Liver (tissue), 2 donors: ENCODE measurements at regions not wholly inside any gene's neighbourhood (a gene's known extent, or its start where the extent isn't known, plus 50 kb on each side); places are given as distances from the start of the nearest gene placed in this dataset.
"Not testable (repeated sequence)": the region's sequence is repeated elsewhere in the genome, so short reads cannot be mapped to it uniquely, and the experiment has no call there.

Experiments used
- YY1 ChIP-seq: IDR thresholded peaks from 2 replicates; pipeline ENCODE4 v1.6.1; 2016; ENCODE audit warnings: antibody characterized with exemption, mild to moderate bottlenecking
- TF ChIP-seq, protein P1 (sequence below): fragments of 150-350 bp; IDR thresholded peaks from 2 replicates; pipeline ENCODE4 v1.5.1; 2017; ENCODE audit warnings: improper control_type of control experiment, low read depth, low read length; ENCODE audit not compliant: missing input control
- TF ChIP-seq, protein P2 (sequence below): IDR thresholded peaks from 2 replicates; pipeline ENCODE4 v1.6.1; 2016; ENCODE audit warnings: antibody characterized with exemption
- donor health status: healthy.

GRCh38 chr11:121855138-121855537 lies 260.9 kb downstream of the BLID start:
- TF ChIP-seq, protein P1, sequence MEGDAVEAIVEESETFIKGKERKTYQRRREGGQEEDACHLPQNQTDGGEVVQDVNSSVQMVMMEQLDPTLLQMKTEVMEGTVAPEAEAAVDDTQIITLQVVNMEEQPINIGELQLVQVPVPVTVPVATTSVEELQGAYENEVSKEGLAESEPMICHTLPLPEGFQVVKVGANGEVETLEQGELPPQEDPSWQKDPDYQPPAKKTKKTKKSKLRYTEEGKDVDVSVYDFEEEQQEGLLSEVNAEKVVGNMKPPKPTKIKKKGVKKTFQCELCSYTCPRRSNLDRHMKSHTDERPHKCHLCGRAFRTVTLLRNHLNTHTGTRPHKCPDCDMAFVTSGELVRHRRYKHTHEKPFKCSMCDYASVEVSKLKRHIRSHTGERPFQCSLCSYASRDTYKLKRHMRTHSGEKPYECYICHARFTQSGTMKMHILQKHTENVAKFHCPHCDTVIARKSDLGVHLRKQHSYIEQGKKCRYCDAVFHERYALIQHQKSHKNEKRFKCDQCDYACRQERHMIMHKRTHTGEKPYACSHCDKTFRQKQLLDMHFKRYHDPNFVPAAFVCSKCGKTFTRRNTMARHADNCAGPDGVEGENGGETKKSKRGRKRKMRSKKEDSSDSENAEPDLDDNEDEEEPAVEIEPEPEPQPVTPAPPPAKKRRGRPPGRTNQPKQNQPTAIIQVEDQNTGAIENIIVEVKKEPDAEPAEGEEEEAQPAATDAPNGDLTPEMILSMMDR: not testable (repeated sequence)
- TF ChIP-seq, protein P2, sequence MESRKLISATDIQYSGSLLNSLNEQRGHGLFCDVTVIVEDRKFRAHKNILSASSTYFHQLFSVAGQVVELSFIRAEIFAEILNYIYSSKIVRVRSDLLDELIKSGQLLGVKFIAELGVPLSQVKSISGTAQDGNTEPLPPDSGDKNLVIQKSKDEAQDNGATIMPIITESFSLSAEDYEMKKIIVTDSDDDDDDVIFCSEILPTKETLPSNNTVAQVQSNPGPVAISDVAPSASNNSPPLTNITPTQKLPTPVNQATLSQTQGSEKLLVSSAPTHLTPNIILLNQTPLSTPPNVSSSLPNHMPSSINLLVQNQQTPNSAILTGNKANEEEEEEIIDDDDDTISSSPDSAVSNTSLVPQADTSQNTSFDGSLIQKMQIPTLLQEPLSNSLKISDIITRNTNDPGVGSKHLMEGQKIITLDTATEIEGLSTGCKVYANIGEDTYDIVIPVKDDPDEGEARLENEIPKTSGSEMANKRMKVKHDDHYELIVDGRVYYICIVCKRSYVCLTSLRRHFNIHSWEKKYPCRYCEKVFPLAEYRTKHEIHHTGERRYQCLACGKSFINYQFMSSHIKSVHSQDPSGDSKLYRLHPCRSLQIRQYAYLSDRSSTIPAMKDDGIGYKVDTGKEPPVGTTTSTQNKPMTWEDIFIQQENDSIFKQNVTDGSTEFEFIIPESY: not testable (repeated sequence)
- TF ChIP-seq YY1: not testable (repeated sequence)
